ENCODE measurements at regions not wholly inside any gene's neighbourhood (a gene's known extent, or its start where the extent isn't known, plus 50 kb on each side); places are given as distances from the start of the nearest gene placed in this dataset.

DNA sequence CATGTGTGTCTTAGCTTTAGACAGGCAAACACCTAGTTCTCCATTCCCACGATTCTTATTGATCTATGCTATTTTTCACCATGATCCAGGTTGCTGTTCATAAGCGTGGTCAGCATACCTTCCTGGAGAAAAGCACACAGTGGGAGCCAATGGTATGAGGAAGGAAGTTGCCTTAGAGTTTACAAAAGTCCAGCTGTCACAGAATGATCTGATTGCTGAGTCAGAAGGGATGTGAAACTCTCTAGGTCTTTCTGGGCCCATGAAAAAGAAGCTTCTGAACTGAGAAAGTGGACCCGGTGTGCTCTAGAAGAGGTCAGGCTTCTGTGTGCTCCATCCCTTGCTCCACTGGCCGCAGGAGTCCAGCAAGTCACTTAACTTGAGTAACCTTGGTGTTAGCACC is 71.0 kb upstream of the CCL1 start:
- intact Hi-C loops (cut with micrococcal nuclease): no loop called here
- Histone ChIP-seq H3K9me1 (ENCODE audit: control insufficient read depth, insufficient read depth, low read length) (no peaks in the 10 kb centered on the region), H3K27me3 (ENCODE audit: control insufficient read depth in 2 of 2, insufficient read depth in 2 of 2, low read length in 2 of 2) (peaks cover 11 to 41% of the 10 kb centered on the region in 2 experiments; a peak in 4 of 5 replicates), H3K27ac (ENCODE audit: extremely low read depth, low read depth, low read length) (no peak overlapping the region), H3K4me3 (no peak overlapping the region), H2AFZ (ENCODE audit: low read depth, low read length) (no peak overlapping the region), H4K20me1 (replicated peaks; ENCODE audit: control insufficient read depth, insufficient read depth, low read length) (no peaks in the 10 kb centered on the region; the same call in 1 of the 2 replicates), H3K4me1 (replicated peaks in 1 of 2; ENCODE audit: control insufficient read depth in 2 of 2, insufficient read depth in 2 of 2, low read length in 2 of 2) (no peaks in the 10 kb centered on the region; a peak in 1 of 5 replicates), H3K9me3 (replicated peaks; ENCODE audit: control insufficient read depth, insufficient read depth, low read depth, low read length) (no peaks in the 10 kb centered on the region), H3K4me2 (ENCODE audit: insufficient read depth, low read length) (no peak overlapping the region), H3K79me2 (ENCODE audit: control insufficient read depth, insufficient read depth, low read length) (no peaks in the 10 kb centered on the region), H3K36me3 (ENCODE audit: control insufficient read depth, insufficient read depth, low read length) (no peaks in the 10 kb centered on the region), H3K9ac (ENCODE audit: insufficient read depth in 1 of 2, low read depth in 2 of 2, low read length in 2 of 2) (no peak overlapping the region)
- no peak for DNase-seq (ENCODE audit: extremely low read depth in 1 of 4, low spot score in 3 of 4)
- BruUV-seq (replicated peaks): no TSS peak
- ChIA-PET POLR2A (no interaction called here), CTCF (ENCODE audit: low intra/inter-chr PET ratio) (interaction anchor here (1.1 kb wide), 1 partner anchor 234 kb away, joined by 3 read pairs; no protein-coding TSS in a partner anchor)
- no peak for ATAC-seq
- FAIRE-seq: no peak
- 2% methylated on average over 4 of the region's 4 CpGs for WGBS (ENCODE audit: insufficient coverage, low coverage, missing lambda C conversion rate)
- in situ Hi-C loops (cut with MboI): loop anchor here (25.0 kb wide), 1 partner anchor 1303 kb away; the partner anchor contains the start of gene RASL10B
- TF ChIP-seq MAFK (IDR thresholded peaks at IDR 0.05; ENCODE audit: low read length) (0 out of 2 replicates have a peak, but pooled peaks have one; percentile 35), NFE2L1 (tag; IDR thresholded peaks at IDR 0.05; ENCODE audit: borderline replicate concordance, low read depth) (no peak), MAFG (tag; conservative IDR thresholded peaks at IDR 0.05) (peak; percentile 12; the same call in 1 of the 2 replicates), NFE2 (IDR thresholded peaks at IDR 0.05; ENCODE audit: low read depth) (peak; percentile 45; the same call in 1 of the 2 replicates), MAFF (IDR thresholded peaks at IDR 0.05; ENCODE audit: low read length) (peak; percentile 17; the same call in 1 of the 2 replicates), CREB1 (IDR thresholded peaks at IDR 0.05) (no peak), CREB1 (CRISPR knock-in tag; IDR thresholded peaks at IDR 0.05) (no peak), ESRRA (IDR thresholded peaks at IDR 0.05; ENCODE audit: borderline replicate concordance, low read depth) (no peak), ARHGAP35 (IDR thresholded peaks at IDR 0.05; ENCODE audit: partially characterized antibody) (no peak), TAF15 (IDR thresholded peaks at IDR 0.05; ENCODE audit: low read depth, low read length) (no peak), SPI1 (IDR thresholded peaks at IDR 0.05; ENCODE audit: borderline replicate concordance, low read depth, low read length) (0 out of 2 replicates have a peak, but pooled peaks have one; percentile 0), ZNF445 (CRISPR knock-in tag; IDR thresholded peaks at IDR 0.05; ENCODE audit: low read depth) (no peak)
- TF ChIP-seq, protein P1, sequence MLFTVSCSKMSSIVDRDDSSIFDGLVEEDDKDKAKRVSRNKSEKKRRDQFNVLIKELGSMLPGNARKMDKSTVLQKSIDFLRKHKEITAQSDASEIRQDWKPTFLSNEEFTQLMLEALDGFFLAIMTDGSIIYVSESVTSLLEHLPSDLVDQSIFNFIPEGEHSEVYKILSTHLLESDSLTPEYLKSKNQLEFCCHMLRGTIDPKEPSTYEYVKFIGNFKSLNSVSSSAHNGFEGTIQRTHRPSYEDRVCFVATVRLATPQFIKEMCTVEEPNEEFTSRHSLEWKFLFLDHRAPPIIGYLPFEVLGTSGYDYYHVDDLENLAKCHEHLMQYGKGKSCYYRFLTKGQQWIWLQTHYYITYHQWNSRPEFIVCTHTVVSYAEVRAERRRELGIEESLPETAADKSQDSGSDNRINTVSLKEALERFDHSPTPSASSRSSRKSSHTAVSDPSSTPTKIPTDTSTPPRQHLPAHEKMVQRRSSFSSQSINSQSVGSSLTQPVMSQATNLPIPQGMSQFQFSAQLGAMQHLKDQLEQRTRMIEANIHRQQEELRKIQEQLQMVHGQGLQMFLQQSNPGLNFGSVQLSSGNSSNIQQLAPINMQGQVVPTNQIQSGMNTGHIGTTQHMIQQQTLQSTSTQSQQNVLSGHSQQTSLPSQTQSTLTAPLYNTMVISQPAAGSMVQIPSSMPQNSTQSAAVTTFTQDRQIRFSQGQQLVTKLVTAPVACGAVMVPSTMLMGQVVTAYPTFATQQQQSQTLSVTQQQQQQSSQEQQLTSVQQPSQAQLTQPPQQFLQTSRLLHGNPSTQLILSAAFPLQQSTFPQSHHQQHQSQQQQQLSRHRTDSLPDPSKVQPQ (CRISPR knock-in tag; IDR thresholded peaks at IDR 0.05; ENCODE audit: borderline replicate concordance): no peak
- TF ChIP-seq, protein P2, sequence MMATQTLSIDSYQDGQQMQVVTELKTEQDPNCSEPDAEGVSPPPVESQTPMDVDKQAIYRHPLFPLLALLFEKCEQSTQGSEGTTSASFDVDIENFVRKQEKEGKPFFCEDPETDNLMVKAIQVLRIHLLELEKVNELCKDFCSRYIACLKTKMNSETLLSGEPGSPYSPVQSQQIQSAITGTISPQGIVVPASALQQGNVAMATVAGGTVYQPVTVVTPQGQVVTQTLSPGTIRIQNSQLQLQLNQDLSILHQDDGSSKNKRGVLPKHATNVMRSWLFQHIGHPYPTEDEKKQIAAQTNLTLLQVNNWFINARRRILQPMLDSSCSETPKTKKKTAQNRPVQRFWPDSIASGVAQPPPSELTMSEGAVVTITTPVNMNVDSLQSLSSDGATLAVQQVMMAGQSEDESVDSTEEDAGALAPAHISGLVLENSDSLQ (IDR thresholded peaks at IDR 0.05): 0 out of 2 replicates have a peak, but pooled peaks have one; percentile 15
- TF ChIP-seq, protein P3, sequence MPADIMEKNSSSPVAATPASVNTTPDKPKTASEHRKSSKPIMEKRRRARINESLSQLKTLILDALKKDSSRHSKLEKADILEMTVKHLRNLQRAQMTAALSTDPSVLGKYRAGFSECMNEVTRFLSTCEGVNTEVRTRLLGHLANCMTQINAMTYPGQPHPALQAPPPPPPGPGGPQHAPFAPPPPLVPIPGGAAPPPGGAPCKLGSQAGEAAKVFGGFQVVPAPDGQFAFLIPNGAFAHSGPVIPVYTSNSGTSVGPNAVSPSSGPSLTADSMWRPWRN (IDR thresholded peaks at IDR 0.05; ENCODE audit: low read depth): no peak
- TF ChIP-seq, protein P4, sequence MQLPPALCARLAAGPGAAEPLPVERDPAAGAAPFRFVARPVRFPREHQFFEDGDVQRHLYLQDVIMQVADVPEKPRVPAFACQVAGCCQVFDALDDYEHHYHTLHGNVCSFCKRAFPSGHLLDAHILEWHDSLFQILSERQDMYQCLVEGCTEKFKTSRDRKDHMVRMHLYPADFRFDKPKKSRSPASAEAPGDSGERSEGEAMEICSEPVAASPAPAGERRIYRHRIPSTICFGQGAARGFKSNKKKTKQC (CRISPR knock-in tag; IDR thresholded peaks at IDR 0.05): no peak
- TF ChIP-seq, protein P5, sequence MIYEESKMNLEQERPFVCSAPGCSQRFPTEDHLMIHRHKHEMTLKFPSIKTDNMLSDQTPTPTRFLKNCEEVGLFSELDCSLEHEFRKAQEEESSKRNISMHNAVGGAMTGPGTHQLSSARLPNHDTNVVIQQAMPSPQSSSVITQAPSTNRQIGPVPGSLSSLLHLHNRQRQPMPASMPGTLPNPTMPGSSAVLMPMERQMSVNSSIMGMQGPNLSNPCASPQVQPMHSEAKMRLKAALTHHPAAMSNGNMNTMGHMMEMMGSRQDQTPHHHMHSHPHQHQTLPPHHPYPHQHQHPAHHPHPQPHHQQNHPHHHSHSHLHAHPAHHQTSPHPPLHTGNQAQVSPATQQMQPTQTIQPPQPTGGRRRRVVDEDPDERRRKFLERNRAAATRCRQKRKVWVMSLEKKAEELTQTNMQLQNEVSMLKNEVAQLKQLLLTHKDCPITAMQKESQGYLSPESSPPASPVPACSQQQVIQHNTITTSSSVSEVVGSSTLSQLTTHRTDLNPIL (CRISPR knock-in tag; IDR thresholded peaks at IDR 0.05): no peak
